ENCODE measurements at regions not wholly inside any gene's neighbourhood (a gene's known extent, or its start where the extent isn't known, plus 50 kb on each side); places are given as distances from the start of the nearest gene placed in this dataset.
A peak's percentile ranks its signal among the peaks of the same experiment; 100 is the strongest.

DNA sequence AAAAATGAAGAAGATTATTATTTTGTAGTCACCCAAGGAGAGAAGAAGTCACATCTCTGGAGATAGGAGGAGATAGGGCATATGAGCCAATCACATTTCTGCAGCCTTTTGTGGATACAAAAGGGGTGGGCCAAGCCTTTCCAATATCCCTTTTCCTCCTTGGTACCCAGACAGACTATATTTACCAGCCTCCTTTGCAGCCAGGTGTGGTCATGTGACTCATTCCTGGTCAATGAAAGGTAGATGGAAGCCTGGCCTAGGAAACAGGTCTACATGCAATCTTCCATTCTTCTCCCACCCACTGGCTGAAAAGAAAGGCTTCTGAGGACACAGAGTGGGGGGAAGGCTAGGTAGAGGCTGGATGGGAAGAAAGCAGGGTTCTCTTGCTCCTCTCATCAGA, 58.1 kb upstream of the ERG start:
- ChIA-PET POLR2A (no interaction called here), CTCF (ENCODE audit: low intra/inter-chr PET ratio, low total read pairs) (no interaction called here)
- FAIRE-seq (no peak), ATAC-seq (no peak), DNase-seq (ENCODE audit: low spot score) (no peak)
- Histone ChIP-seq H3K36me3 (replicated peaks in 1 of 2; ENCODE audit: control insufficient read depth in 1 of 2, insufficient read depth in 2 of 2, low read length in 2 of 2) (no peaks in the 10 kb centered on the region), H3K4me1 (ENCODE audit: insufficient read depth, low read length) (peaks cover 13% of the 10 kb centered on the region), H4K20me1 (ENCODE audit: insufficient read depth, low read length) (no peaks in the 10 kb centered on the region), H3K79me2 (ENCODE audit: insufficient read depth, low read length) (no peaks in the 10 kb centered on the region), H2AFZ (ENCODE audit: low read length) (no peak overlapping the region), H3K9me3 (ENCODE audit: low read length) (no peaks in the 10 kb centered on the region), H3K9ac (ENCODE audit: insufficient read depth, low read depth, low read length) (no peak overlapping the region), H3K27me3 (ENCODE audit: control insufficient read depth in 1 of 2, insufficient read depth in 2 of 2, low read length in 2 of 2) (no peaks in the 10 kb centered on the region; a peak in 1 of 5 replicates), H3K4me2 (ENCODE audit: low read depth, low read length) (no peak overlapping the region), H3K4me3 (replicated peaks in 1 of 3; ENCODE audit: insufficient read depth in 1 of 3, low read depth in 2 of 3, low read length in 3 of 3) (no peak overlapping the region), H3K27ac (ENCODE audit: extremely low read length, insufficient read depth, low read length) (no peak overlapping the region)
- in situ Hi-C loops (cut with HindIII; ENCODE audit: extremely low pct_ligation_motif_present, low pct_unique_long_range_greater_than_20kb): no loop called here
- no peak for TF ChIP-seq NFKB2 (CRISPR knock-in tag; IDR thresholded peaks at IDR 0.05; ENCODE audit: borderline replicate concordance)
- TF ChIP-seq ZFP36L2 (CRISPR knock-in tag; IDR thresholded peaks at IDR 0.05): no peak
- no peak for TF ChIP-seq BORCS8-MEF2B (CRISPR knock-in tag; IDR thresholded peaks at IDR 0.05)
- TF ChIP-seq, protein P1, sequence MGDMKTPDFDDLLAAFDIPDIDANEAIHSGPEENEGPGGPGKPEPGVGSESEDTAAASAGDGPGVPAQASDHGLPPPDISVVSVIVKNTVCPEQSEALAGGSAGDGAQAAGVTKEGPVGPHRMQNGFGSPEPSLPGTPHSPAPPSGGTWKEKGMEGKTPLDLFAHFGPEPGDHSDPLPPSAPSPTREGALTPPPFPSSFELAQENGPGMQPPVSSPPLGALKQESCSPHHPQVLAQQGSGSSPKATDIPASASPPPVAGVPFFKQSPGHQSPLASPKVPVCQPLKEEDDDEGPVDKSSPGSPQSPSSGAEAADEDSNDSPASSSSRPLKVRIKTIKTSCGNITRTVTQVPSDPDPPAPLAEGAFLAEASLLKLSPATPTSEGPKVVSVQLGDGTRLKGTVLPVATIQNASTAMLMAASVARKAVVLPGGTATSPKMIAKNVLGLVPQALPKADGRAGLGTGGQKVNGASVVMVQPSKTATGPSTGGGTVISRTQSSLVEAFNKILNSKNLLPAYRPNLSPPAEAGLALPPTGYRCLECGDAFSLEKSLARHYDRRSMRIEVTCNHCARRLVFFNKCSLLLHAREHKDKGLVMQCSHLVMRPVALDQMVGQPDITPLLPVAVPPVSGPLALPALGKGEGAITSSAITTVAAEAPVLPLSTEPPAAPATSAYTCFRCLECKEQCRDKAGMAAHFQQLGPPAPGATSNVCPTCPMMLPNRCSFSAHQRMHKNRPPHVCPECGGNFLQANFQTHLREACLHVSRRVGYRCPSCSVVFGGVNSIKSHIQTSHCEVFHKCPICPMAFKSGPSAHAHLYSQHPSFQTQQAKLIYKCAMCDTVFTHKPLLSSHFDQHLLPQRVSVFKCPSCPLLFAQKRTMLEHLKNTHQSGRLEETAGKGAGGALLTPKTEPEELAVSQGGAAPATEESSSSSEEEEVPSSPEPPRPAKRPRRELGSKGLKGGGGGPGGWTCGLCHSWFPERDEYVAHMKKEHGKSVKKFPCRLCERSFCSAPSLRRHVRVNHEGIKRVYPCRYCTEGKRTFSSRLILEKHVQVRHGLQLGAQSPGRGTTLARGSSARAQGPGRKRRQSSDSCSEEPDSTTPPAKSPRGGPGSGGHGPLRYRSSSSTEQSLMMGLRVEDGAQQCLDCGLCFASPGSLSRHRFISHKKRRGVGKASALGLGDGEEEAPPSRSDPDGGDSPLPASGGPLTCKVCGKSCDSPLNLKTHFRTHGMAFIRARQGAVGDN (CRISPR knock-in tag; IDR thresholded peaks at IDR 0.05): no peak
- BruUV-seq (replicated peaks): no TSS peak
- intact Hi-C loops (cut with micrococcal nuclease; ENCODE audit: unreplicated experiment): no loop called here

DNA sequence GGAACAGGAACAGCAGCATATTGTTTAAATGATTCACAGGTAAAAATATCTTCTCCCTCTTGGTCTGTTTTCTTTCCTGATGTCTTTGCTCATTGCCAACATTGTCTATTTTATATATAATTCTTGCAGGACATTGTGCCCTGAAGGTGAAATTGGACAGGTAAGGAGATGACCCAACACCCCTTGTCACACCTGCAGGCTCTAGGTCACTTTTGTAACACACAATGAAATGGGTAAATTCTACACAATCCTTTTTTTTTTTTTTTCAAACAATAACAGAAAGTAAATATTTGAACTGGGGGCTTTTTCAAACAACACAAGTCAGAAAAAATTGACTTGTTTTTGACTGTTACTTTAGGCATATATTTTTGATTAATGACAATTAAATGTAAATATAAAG, 62.9 kb upstream of the ERG start:
- H3K27me3 ChIP-seq (ENCODE audit: control insufficient read depth in 1 of 2, insufficient read depth in 2 of 2, low read length in 2 of 2): peaks cover 0 to 16% of the 10 kb centered on the region in 2 experiments; a peak in 3 of 5 replicates
- H3K4me3 ChIP-seq (replicated peaks in 1 of 3; ENCODE audit: insufficient read depth in 1 of 3, low read depth in 2 of 3, low read length in 3 of 3): no peak overlapping the region; a peak in 1 of 6 replicates
- no peak overlapping the region for H3K9ac ChIP-seq (ENCODE audit: insufficient read depth, low read depth, low read length)
- DNase-seq (ENCODE audit: low spot score): no peak
- no peaks in the 10 kb centered on the region for H3K9me3 ChIP-seq (ENCODE audit: low read length)
- no peak for FAIRE-seq
- peak overlapping the region; percentile 49; the same call in 1 of the 2 replicates for H3K4me2 ChIP-seq (ENCODE audit: low read depth, low read length)
- no peak overlapping the region for H2AFZ ChIP-seq (ENCODE audit: low read length)
- in situ Hi-C loops (cut with HindIII; ENCODE audit: extremely low pct_ligation_motif_present, low pct_unique_long_range_greater_than_20kb): no loop called here
- CTCF ChIA-PET (ENCODE audit: low intra/inter-chr PET ratio, low total read pairs): no interaction called here
- no peaks in the 10 kb centered on the region for H3K36me3 ChIP-seq (replicated peaks in 1 of 2; ENCODE audit: control insufficient read depth in 1 of 2, insufficient read depth in 2 of 2, low read length in 2 of 2)
- no peak for ATAC-seq
- BruUV-seq (replicated peaks): no TSS peak
- POLR2A ChIA-PET: no interaction called here
- intact Hi-C loops (cut with micrococcal nuclease; ENCODE audit: unreplicated experiment): no loop called here
- no peak overlapping the region for H3K27ac ChIP-seq (ENCODE audit: extremely low read length, insufficient read depth, low read length)
- no peaks in the 10 kb centered on the region for H3K79me2 ChIP-seq (ENCODE audit: insufficient read depth, low read length)
- peaks cover 32% of the 10 kb centered on the region for H3K4me1 ChIP-seq (ENCODE audit: insufficient read depth, low read length)
- H4K20me1 ChIP-seq (ENCODE audit: insufficient read depth, low read length): no peaks in the 10 kb centered on the region
- TF ChIP-seq HDAC2 (CRISPR knock-in tag; IDR thresholded peaks at IDR 0.05): no peak
- peak; percentile 50 for TF ChIP-seq ZEB1 (IDR thresholded peaks at IDR 0.05; ENCODE audit: insufficient replicate concordance, low read depth)
- no peak for TF ChIP-seq SOX13 (IDR thresholded peaks at IDR 0.05)
- peak in 1 of 2 experiments; percentile 78; a peak in 2 of 4 replicates for TF ChIP-seq SOX13 (CRISPR knock-in tag; conservative IDR thresholded peaks at IDR 0.05 in 1 of 2, IDR thresholded peaks at IDR 0.05 in 1 of 2)
- TF ChIP-seq, protein P2, sequence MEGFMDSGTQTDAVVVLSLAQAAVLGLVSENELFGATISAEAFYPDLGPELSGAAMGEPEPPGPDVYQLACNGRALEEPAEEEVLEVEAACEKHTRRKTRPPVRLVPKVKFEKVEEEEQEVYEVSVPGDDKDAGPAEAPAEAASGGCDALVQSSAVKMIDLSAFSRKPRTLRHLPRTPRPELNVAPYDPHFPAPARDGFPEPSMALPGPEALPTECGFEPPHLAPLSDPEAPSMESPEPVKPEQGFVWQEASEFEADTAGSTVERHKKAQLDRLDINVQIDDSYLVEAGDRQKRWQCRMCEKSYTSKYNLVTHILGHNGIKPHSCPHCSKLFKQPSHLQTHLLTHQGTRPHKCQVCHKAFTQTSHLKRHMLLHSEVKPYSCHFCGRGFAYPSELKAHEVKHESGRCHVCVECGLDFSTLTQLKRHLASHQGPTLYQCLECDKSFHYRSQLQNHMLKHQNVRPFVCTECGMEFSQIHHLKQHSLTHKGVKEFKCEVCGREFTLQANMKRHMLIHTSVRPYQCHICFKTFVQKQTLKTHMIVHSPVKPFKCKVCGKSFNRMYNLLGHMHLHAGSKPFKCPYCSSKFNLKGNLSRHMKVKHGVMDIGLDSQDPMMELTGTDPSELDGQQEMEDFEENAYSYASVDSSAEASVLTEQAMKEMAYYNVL (CRISPR knock-in tag; IDR thresholded peaks at IDR 0.05; ENCODE audit: borderline replicate concordance): no peak
- TF ChIP-seq, protein P3, sequence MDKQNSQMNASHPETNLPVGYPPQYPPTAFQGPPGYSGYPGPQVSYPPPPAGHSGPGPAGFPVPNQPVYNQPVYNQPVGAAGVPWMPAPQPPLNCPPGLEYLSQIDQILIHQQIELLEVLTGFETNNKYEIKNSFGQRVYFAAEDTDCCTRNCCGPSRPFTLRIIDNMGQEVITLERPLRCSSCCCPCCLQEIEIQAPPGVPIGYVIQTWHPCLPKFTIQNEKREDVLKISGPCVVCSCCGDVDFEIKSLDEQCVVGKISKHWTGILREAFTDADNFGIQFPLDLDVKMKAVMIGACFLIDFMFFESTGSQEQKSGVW (CRISPR knock-in tag; IDR thresholded peaks at IDR 0.05; ENCODE audit: borderline replicate concordance): no peak
- TF ChIP-seq GATAD2A (CRISPR knock-in tag; IDR thresholded peaks at IDR 0.05): 0 out of 2 replicates have a peak, but pooled peaks have one; percentile 7
- no peak for TF ChIP-seq SOX6 (IDR thresholded peaks at IDR 0.05)
- TF ChIP-seq SOX6 (CRISPR knock-in tag; IDR thresholded peaks at IDR 0.05): peak; percentile 46; the same call in 1 of the 2 replicates
- no peak for TF ChIP-seq ZNF20 (CRISPR knock-in tag; IDR thresholded peaks at IDR 0.05)
